Nephron progenitor cell (in vitro differentiated cells): ENCODE measurements at regions not wholly inside any gene's neighbourhood (a gene's known extent, or its start where the extent isn't known, plus 50 kb on each side); places are given as distances from the start of the nearest gene placed in this dataset.
A peak's percentile ranks its signal among the peaks of the same experiment; 100 is the strongest.

Experiments
- DNase-seq: peaks from one replicate; pipeline ENCODE4 v3.0.0; 2021
- H3K27ac Mint-ChIP-seq: 2 replicates; pipeline ENCODE4 v1.8.0; 2021; ENCODE audit warnings: mild to moderate bottlenecking, moderate library complexity, mixed read lengths
- H3K27me3 Mint-ChIP-seq: 2 replicates; pipeline ENCODE4 v1.8.0; 2021; ENCODE audit warnings: mild to moderate bottlenecking, low read depth, mixed read lengths; ENCODE audit not compliant: poor library complexity
- H3K36me3 Mint-ChIP-seq: 2 replicates; pipeline ENCODE4 v1.8.0; 2021; ENCODE audit warnings: low read depth, mixed read lengths
- H3K4me1 Mint-ChIP-seq: 2 replicates; pipeline ENCODE4 v1.8.0; 2021; ENCODE audit warnings: mixed read lengths
- H3K4me3 Mint-ChIP-seq: 2 replicates; pipeline ENCODE4 v1.8.0; 2021; ENCODE audit warnings: mild to moderate bottlenecking, moderate library complexity, mixed read lengths
- H3K9me3 Mint-ChIP-seq: 2 replicates; pipeline ENCODE4 v1.8.0; 2021; ENCODE audit warnings: mild to moderate bottlenecking, moderate library complexity, mixed read lengths
- TF ChIP-seq, protein P1 (sequence below): fragments of 200-600 bp; sonication (generic); IDR thresholded peaks from 2 replicates; pipeline ENCODE4 v1.5.0; 2021; ENCODE audit warnings: antibody characterized with exemption

DNA sequence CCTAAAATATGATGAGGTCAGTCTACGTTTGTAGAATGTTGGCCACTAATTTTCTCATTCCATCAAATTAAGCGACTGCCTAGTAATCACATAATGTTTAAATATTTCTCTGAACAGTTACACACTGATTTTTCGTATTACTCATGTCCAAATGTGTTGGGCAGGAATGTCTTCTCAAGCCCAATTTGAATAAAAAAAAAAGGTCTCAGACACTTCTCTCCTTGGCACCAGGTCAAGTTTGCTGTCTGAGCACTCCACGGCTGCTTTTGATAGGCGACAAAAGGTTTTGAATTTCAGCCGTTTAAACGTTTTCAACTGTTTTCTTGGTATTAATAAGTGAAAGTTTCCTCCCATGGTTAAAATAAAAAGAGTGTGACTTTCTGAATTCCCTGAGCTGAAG is 542.1 kb downstream of the IRX1 start:
- Mint-ChIP-seq H3K4me1 (peaks cover 5% of the 10 kb centered on the region), H3K4me3 (no peak overlapping the region), H3K36me3 (no peaks in the 10 kb centered on the region), H3K9me3 (peaks cover 10% of the 10 kb centered on the region), H3K27me3 (peaks cover 3% of the 10 kb centered on the region), H3K27ac (no peak overlapping the region)
- TF ChIP-seq, protein P1, sequence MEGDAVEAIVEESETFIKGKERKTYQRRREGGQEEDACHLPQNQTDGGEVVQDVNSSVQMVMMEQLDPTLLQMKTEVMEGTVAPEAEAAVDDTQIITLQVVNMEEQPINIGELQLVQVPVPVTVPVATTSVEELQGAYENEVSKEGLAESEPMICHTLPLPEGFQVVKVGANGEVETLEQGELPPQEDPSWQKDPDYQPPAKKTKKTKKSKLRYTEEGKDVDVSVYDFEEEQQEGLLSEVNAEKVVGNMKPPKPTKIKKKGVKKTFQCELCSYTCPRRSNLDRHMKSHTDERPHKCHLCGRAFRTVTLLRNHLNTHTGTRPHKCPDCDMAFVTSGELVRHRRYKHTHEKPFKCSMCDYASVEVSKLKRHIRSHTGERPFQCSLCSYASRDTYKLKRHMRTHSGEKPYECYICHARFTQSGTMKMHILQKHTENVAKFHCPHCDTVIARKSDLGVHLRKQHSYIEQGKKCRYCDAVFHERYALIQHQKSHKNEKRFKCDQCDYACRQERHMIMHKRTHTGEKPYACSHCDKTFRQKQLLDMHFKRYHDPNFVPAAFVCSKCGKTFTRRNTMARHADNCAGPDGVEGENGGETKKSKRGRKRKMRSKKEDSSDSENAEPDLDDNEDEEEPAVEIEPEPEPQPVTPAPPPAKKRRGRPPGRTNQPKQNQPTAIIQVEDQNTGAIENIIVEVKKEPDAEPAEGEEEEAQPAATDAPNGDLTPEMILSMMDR: no peak
- no peak for DNase-seq

DNA sequence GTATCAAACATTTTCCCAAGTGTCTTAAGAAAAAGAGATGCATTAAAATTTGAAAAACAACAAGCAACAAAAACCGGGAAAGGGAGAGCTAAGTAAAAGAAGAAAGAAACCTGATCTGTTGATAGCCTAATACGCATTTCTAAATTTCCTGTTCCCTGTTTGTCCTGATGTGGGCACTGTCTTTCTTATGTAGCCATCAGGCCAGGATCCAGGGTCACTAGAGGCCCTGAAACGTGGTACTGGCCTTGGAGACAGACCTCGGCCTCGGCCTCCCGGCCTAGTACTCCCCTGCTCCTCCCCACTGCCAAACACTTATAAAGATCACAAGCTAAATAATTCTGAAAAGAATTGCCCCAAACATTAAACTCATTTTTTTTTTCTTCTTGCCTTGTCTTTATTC is 547.2 kb downstream of the IRX1 start:
- TF ChIP-seq, protein P1: peak; percentile 11
- no peaks in the 10 kb centered on the region for H3K36me3 Mint-ChIP-seq
- H3K4me3 Mint-ChIP-seq: no peak overlapping the region
- DNase-seq: no peak
- H3K9me3 Mint-ChIP-seq: peaks cover 10% of the 10 kb centered on the region
- no peak overlapping the region for H3K27ac Mint-ChIP-seq
- peaks cover 27% of the 10 kb centered on the region for H3K4me1 Mint-ChIP-seq
- H3K27me3 Mint-ChIP-seq: no peaks in the 10 kb centered on the region

DNA sequence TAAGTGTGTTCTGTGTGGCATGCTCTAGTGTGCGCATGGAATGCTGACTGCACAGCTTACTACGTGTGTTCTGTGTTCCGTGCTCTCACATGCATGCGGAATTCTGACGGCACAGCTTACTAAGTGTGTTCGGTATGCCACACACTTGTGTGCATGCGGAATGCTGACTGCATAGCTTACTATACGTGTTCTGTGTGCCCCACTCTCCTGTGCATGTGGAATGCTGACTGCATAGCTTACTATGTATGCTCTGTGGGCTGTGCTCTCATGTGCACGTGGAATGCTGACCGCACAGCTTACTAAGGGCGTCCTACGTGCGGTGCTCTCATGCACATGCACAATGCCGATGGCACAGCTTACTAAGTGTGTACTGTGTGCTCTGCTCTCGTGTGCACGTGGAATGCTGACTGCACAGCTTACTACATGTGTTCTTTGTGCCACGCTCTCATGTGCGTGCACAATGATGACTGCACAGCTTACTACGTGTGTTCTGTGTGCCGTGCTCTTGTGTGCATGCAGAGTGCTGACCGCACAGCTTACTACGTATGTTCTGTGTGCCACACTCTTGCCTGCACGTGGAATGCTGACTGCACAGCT is 548.9 kb downstream of the IRX1 start:
- no peaks in the 10 kb centered on the region for H3K27me3 Mint-ChIP-seq
- H3K4me1 Mint-ChIP-seq: peaks cover 32% of the 10 kb centered on the region
- H3K27ac Mint-ChIP-seq: no peak overlapping the region

DNA sequence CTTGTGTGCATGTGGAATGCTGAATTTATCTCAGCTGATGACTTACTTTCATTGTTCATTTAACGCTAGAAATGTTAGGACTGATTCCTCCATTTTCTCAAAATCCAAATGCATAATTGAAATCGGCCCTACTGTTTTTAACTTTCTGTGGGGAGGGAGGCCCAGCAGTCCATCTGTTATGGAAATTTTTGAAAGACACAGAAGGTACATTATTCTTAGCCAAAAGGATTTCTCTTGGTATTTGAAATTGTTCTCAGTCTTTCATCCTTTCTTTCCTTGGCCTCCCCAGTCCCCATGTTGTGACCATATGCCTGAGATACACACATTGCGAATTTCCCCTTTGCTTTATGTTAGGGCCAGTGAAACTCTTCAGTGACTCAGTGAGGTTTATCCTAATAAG is 549.9 kb downstream of the IRX1 start:
- TF ChIP-seq, protein P1: no peak
- no peaks in the 10 kb centered on the region for H3K36me3 Mint-ChIP-seq
- peaks cover 32% of the 10 kb centered on the region for H3K4me1 Mint-ChIP-seq
- no peak overlapping the region for H3K4me3 Mint-ChIP-seq
- peaks cover 8% of the 10 kb centered on the region for H3K9me3 Mint-ChIP-seq
- H3K27ac Mint-ChIP-seq: no peak overlapping the region
- DNase-seq: no peak
- no peaks in the 10 kb centered on the region for H3K27me3 Mint-ChIP-seq

More for the DNA sequence above, 548.9 kb downstream of the IRX1 start:
- Mint-ChIP-seq H3K9me3 (peaks cover 10% of the 10 kb centered on the region), H3K36me3 (no peaks in the 10 kb centered on the region), H3K4me3 (no peak overlapping the region)
- TF ChIP-seq, protein P1: no peak
- DNase-seq: no peak

DNA sequence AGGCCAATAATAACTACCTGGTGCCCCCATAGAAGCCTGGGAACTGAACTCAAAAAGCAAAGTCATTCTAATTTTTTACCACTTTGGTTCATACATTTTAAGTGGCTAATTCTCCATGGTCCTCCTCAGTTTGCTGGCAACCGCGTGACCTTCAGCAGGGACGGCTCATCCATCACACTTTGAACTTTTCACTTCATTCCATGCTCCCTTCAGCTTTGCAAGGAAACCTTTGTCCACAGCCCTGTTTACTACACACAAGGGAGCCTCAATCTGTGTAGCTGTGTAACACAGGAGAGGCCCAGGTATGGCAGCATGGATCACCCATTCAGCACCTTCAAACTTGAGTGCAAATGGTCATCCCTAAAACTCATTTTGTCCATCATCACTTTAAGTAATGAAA is 552.4 kb downstream of the IRX1 start:
- Mint-ChIP-seq H3K27ac (peak overlapping the region; percentile 86), H3K4me1 (peaks cover 24% of the 10 kb centered on the region), H3K4me3 (no peak overlapping the region), H3K9me3 (peaks cover 6% of the 10 kb centered on the region), H3K27me3 (no peaks in the 10 kb centered on the region), H3K36me3 (no peaks in the 10 kb centered on the region)
- no peak for DNase-seq
- TF ChIP-seq, protein P1: no peak

DNA sequence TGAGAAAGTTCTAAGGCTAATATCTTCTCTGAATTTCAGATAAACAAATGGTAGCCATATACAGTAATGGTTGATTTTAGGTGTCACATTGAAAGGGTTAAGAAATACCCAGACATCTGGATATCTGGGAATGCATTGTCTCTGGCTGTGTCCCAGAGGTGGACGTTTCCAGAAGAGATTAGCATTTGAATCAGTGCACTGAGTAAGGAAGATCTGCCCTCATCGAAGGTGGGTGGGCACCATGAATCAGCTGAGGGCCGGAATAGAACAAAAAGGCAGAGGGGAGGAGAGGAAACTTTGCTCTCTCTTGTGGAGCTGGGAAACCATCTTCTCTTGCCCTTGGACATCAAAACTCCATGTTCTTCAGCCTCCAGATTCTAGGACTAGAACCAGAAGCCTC is 554.4 kb downstream of the IRX1 start:
- Mint-ChIP-seq H3K9me3 (peaks cover 24% of the 10 kb centered on the region), H3K4me1 (peaks cover 19% of the 10 kb centered on the region), H3K36me3 (no peaks in the 10 kb centered on the region), H3K4me3 (no peak overlapping the region), H3K27me3 (no peaks in the 10 kb centered on the region), H3K27ac (no peak overlapping the region)
- TF ChIP-seq, protein P1: no peak
- no peak for DNase-seq
